Osteocyte (in vitro differentiated cells): ENCODE measurements at regions not wholly inside any gene's neighbourhood (a gene's known extent, or its start where the extent isn't known, plus 50 kb on each side); places are given as distances from the start of the nearest gene placed in this dataset.

Experiments
- DNase-seq: peaks from one replicate; pipeline ENCODE4 v3.0.0; 2021; ENCODE audit warnings: mixed read lengths; ENCODE audit not compliant: unreplicated experiment; ENCODE audit errors: extremely low spot score
- H3K27ac Mint-ChIP-seq: one replicate; pipeline ENCODE4 v1.8.0; 2021; ENCODE audit warnings: mild to moderate bottlenecking, mixed read lengths; ENCODE audit not compliant: unreplicated experiment
- H3K27me3 Mint-ChIP-seq: one replicate; pipeline ENCODE4 v1.8.0; 2021; ENCODE audit warnings: mixed read lengths; ENCODE audit not compliant: unreplicated experiment
- H3K36me3 Mint-ChIP-seq: one replicate; pipeline ENCODE4 v1.8.0; 2021; ENCODE audit warnings: mixed read lengths; ENCODE audit not compliant: unreplicated experiment
- H3K4me1 Mint-ChIP-seq: one replicate; pipeline ENCODE4 v1.8.0; 2021; ENCODE audit warnings: mixed read lengths; ENCODE audit not compliant: unreplicated experiment
- H3K4me3 Mint-ChIP-seq: one replicate; pipeline ENCODE4 v1.8.0; 2021; ENCODE audit warnings: mild to moderate bottlenecking, moderate library complexity, mixed read lengths; ENCODE audit not compliant: unreplicated experiment
- H3K9me3 Mint-ChIP-seq: one replicate; pipeline ENCODE4 v1.8.0; 2021; ENCODE audit warnings: mixed read lengths; ENCODE audit not compliant: unreplicated experiment
- TF ChIP-seq, protein P1 (sequence below): fragments of 200-600 bp; sonication (generic); IDR thresholded peaks from 2 replicates; pipeline ENCODE4 v1.5.0; 2021; ENCODE audit warnings: antibody characterized with exemption, mild to moderate bottlenecking, moderate library complexity

DNA sequence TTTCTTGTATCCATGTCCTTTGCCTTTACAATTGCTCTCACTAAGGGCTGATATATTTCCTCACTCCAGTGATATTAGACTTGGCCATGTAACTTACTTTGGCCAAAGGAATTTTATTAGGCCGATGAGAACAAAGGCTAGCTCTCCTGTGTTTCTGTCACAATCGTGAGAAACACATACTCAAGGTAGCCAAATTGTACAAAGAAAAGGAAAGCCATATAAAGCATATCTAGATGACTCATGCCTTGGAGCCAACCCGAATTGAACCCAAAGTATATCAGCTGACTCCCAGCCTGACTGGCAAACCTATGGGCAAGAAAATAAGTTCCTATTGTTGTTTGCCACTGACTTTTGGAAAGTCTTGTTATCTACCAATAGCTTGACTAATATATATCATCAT is 371.7 kb upstream of the LRRC7 start:
- TF ChIP-seq, protein P1, sequence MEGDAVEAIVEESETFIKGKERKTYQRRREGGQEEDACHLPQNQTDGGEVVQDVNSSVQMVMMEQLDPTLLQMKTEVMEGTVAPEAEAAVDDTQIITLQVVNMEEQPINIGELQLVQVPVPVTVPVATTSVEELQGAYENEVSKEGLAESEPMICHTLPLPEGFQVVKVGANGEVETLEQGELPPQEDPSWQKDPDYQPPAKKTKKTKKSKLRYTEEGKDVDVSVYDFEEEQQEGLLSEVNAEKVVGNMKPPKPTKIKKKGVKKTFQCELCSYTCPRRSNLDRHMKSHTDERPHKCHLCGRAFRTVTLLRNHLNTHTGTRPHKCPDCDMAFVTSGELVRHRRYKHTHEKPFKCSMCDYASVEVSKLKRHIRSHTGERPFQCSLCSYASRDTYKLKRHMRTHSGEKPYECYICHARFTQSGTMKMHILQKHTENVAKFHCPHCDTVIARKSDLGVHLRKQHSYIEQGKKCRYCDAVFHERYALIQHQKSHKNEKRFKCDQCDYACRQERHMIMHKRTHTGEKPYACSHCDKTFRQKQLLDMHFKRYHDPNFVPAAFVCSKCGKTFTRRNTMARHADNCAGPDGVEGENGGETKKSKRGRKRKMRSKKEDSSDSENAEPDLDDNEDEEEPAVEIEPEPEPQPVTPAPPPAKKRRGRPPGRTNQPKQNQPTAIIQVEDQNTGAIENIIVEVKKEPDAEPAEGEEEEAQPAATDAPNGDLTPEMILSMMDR: no peak
- Mint-ChIP-seq H3K36me3 (no peaks in the 10 kb centered on the region), H3K4me1 (no peaks in the 10 kb centered on the region), H3K9me3 (no peaks in the 10 kb centered on the region), H3K4me3 (no peak overlapping the region), H3K27ac (no peak overlapping the region), H3K27me3 (peaks cover 7% of the 10 kb centered on the region)
- no peak for DNase-seq

DNA sequence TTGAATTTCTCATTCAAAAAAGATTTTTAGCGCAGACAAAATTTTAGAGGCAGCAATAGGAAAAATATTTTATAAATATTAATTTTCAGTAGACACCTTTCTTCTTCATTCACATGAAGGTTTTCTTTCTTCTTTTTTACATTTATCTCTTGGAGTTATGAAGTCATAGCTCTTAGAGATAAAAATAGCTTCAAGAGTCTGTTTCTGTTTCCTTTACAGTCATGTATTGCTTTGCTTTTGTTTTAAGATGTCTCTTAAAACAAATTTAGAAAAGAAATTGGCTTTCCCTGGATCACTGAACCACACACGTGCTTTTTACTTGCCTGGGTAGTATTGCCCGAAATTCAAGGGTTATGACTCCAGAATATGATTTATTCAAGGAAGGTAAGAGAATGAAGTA is 369.9 kb upstream of the LRRC7 start:
- TF ChIP-seq, protein P1: no peak
- Mint-ChIP-seq H3K27me3 (peaks cover 7% of the 10 kb centered on the region), H3K36me3 (no peaks in the 10 kb centered on the region), H3K9me3 (no peaks in the 10 kb centered on the region), H3K4me3 (no peak overlapping the region), H3K27ac (no peak overlapping the region), H3K4me1 (no peaks in the 10 kb centered on the region)
- no peak for DNase-seq

DNA sequence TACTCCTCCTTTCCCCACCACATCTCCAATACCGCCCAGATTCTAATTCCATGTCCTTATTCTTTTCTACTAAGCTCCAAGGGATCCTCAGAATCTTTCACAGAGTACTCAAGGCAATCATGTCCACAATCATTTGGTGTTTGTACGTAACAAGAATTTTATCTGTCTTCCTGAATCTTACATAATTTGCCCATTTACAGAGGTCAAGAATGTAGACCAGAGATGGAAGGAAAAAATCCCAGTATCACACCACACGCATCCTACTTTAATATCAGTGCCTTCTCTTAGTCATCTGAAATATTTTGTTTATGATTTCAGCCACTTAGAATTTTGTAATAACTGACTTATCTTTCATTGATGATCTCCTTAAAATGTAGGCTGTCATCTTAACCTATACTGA is 366.0 kb upstream of the LRRC7 start:
- no peak overlapping the region for H3K27ac Mint-ChIP-seq
- no peak overlapping the region for H3K4me3 Mint-ChIP-seq
- H3K4me1 Mint-ChIP-seq: no peaks in the 10 kb centered on the region
- TF ChIP-seq, protein P1: no peak
- H3K36me3 Mint-ChIP-seq: no peaks in the 10 kb centered on the region
- peaks cover 12% of the 10 kb centered on the region for H3K9me3 Mint-ChIP-seq
- H3K27me3 Mint-ChIP-seq: peaks cover 2% of the 10 kb centered on the region
- DNase-seq: no peak

DNA sequence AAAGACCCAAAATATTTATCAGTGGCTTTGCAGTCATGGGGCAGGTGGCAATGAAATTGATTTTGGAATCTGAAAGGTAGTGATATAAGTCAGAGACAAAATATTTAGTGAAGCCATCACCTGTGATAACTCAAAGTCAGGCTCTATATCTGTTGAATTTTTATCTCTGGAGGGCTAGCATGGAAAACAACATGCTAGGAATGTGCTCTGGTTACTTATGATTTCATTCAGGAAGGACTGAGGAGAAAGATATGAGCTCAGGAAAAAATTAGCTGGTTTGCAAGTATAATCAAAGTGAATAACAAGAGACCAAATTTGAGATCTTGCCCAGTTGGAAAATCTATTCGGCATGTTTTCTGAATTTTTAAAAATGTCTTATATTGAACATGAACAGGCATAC is 364.6 kb upstream of the LRRC7 start:
- Mint-ChIP-seq H3K36me3 (no peaks in the 10 kb centered on the region), H3K4me3 (no peak overlapping the region)
- TF ChIP-seq, protein P1: no peak

DNA sequence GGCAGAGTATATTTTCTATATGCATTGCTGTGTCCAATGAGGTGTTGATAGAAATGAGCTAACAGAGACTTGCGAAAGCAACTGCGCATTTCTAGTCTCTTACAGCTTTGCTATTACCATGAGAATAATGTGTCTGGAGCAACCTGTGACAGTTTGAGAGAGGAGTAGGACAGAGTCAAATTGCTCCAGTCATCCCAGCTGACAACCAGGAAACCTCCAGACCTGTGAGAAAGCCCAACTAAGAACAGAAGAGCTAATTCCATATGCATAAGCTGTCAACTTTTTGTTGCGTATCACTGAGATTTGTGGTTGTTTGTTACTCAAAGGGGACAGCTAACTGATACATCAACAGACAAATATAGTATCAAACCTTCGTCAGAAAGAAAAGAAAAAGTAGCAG is 354.1 kb upstream of the LRRC7 start:
- H3K9me3 Mint-ChIP-seq: no peaks in the 10 kb centered on the region
- H3K27ac Mint-ChIP-seq: no peak overlapping the region
- no peak overlapping the region for H3K4me3 Mint-ChIP-seq
- DNase-seq: no peak
- no peaks in the 10 kb centered on the region for H3K4me1 Mint-ChIP-seq
- H3K27me3 Mint-ChIP-seq: no peaks in the 10 kb centered on the region
- TF ChIP-seq, protein P1: no peak
- H3K36me3 Mint-ChIP-seq: no peaks in the 10 kb centered on the region

More for the DNA sequence above, 364.6 kb upstream of the LRRC7 start:
- Mint-ChIP-seq H3K9me3 (peaks cover 12% of the 10 kb centered on the region), H3K27me3 (peaks cover 2% of the 10 kb centered on the region), H3K27ac (no peak overlapping the region), H3K4me1 (no peaks in the 10 kb centered on the region)
- no peak for DNase-seq
